ENCODE measurements at regions not wholly inside any gene's neighbourhood (a gene's known extent, or its start where the extent isn't known, plus 50 kb on each side); places are given as distances from the start of the nearest gene placed in this dataset.
A peak's percentile ranks its signal among the peaks of the same experiment; 100 is the strongest.

DNA sequence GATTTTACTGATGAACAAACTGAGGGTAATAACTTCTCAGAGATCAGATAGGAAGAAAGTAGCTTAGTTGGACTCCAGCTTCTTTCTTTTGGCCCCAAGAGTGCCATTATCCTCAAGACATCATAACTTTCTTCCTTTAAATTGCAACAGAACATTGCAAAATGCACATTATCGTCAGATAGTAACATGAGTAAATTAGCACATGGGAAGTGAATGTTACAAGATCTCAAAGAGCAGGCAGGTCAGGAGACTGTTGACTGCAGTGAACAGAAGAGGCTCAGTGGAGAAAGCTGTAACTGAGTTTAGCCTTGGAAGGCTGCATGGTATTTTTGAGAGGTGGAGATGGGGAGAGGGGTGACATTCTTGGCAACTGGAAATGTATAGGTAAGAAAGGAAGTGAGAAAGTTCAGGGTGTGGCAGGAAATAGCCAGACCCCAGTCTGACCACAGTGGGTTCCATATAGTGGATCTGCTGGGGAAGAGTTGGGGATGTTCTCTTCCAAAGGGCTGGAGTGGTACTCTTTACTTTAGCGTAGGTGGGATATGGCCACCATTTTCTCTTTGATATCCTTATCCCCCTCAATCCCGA lies 307.7 kb downstream of the RPLP1 start (continued):
- TF ChIP-seq RFX5 (IDR thresholded peaks at IDR 0.05; ENCODE audit: low read length) = no peak

DNA sequence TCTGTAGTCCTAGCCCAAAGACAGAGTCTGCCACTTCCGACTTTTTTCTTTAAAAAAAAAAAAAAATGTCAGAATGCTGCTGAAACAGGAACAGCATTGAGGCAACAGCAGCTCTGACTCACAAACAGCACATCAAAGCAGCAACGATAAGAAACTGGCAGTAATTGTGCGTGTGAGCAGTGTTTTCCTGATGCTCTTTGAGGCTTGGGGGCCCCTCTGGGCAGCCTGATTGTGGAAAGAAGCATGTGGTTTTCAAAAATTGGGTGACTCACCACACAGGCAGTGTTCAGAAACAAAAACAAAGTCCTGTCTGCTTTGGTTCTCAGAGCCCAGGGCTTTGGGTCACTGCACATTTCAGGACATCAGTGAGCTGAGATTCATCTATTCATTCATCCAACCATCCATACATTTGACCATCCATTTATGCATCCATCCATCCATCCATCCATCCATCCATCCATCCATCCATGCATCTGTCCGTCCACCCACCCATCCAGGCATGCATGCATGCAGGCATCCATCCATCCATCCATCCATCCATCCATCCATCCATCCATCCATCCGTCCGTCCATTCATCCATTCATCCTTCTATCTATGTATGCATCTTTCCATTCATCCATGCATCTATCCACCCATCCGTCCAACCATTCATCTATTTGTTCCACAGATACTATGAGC lies 308.4 kb downstream of the RPLP1 start:
- Histone ChIP-seq H3K9me3 (no peaks in the 10 kb centered on the region), H3K27ac (ENCODE audit: low read depth in 2 of 2, low read length in 1 of 2) (peak overlapping the region; percentile 0 to 70; a peak in 3 of 4 replicates), H3K9me2 (no peaks in the 10 kb centered on the region), H2AFZ (ENCODE audit: low read depth) (no peak overlapping the region), H3K27me3 (ENCODE audit: insufficient read depth) (no peaks in the 10 kb centered on the region), H3K4me3 (ENCODE audit: low read depth in 2 of 2, low read length in 1 of 2) (no peak overlapping the region), H3K79me2 (ENCODE audit: insufficient read depth) (no peaks in the 10 kb centered on the region), H4K20me1 (ENCODE audit: insufficient read depth) (no peaks in the 10 kb centered on the region), H3K36me3 (replicated peaks in 1 of 2; ENCODE audit: control insufficient read depth in 1 of 2, insufficient read depth in 2 of 2, low read length in 1 of 2) (no peaks in the 10 kb centered on the region), H3K4me1 (ENCODE audit: control insufficient read depth in 1 of 2, insufficient read depth in 2 of 2, low read depth in 1 of 2, low read length in 1 of 2) (peaks cover 5 to 8% of the 10 kb centered on the region in 2 experiments; a peak in 2 of 4 replicates), H3F3A (replicated peaks; ENCODE audit: insufficient read depth) (peaks cover 12% of the 10 kb centered on the region), H3K4me2 (peak overlapping the region; percentile 57), H3K9ac (no peak overlapping the region)
- 44% methylated on average over 7 of the region's 7 CpGs for WGBS (ENCODE audit: low lambda C conversion rate)
- CTCF ChIA-PET = interaction anchor here (1.4 kb wide), 1 partner anchor 12 kb away, joined by 6 read pairs; no protein-coding TSS in a partner anchor
- DNase-seq = peak; percentile 34
- POLR2A ChIA-PET = no interaction called here
- TF ChIP-seq JUND (IDR thresholded peaks at IDR 0.05) (peak; percentile 97), POLR2AphosphoS5 (IDR thresholded peaks at IDR 0.05; ENCODE audit: low read depth, low read length) (peak; percentile 64; the same call in 1 of the 2 replicates), ELF1 (IDR thresholded peaks at IDR 0.05) (peak; percentile 65), SIN3A (IDR thresholded peaks at IDR 0.05; ENCODE audit: borderline replicate concordance, low read depth, low read length) (peak; percentile 58; the same call in 1 of the 2 replicates), MXI1 (IDR thresholded peaks at IDR 0.05; ENCODE audit: low read depth, low read length) (no peak), TEAD4 (IDR thresholded peaks at IDR 0.05; ENCODE audit: borderline replicate concordance, insufficient read depth) (peak; percentile 85), NFIC (IDR thresholded peaks at IDR 0.05; ENCODE audit: borderline replicate concordance) (peak; percentile 87), RXRA (IDR thresholded peaks at IDR 0.05; ENCODE audit: borderline replicate concordance, low read depth) (peak; percentile 81), FOSL2 (IDR thresholded peaks at IDR 0.05; ENCODE audit: borderline replicate concordance, low read depth) (peak; percentile 89), CHD2 (IDR thresholded peaks at IDR 0.05; ENCODE audit: low read length, partially characterized antibody) (peak; percentile 11), RAD21 (IDR thresholded peaks at IDR 0.05; ENCODE audit: low read length) (no peak), EP300 (IDR thresholded peaks at IDR 0.05; ENCODE audit: borderline replicate concordance in 1 of 2, low read depth in 1 of 2, low read length in 1 of 2) (peak in 1 of 2 experiments; percentile 93; a peak in 3 of 4 replicates), RCOR1 (IDR thresholded peaks at IDR 0.05; ENCODE audit: low read length) (0 out of 2 replicates have a peak, but pooled peaks have one; percentile 19), NRF1 (IDR thresholded peaks at IDR 0.05; ENCODE audit: low read depth, low read length) (no peak), TCF12 (IDR thresholded peaks at IDR 0.05) (peak; percentile 95), RFX5 (IDR thresholded peaks at IDR 0.05; ENCODE audit: low read length) (no peak)
- TF ChIP-seq, protein P1, sequence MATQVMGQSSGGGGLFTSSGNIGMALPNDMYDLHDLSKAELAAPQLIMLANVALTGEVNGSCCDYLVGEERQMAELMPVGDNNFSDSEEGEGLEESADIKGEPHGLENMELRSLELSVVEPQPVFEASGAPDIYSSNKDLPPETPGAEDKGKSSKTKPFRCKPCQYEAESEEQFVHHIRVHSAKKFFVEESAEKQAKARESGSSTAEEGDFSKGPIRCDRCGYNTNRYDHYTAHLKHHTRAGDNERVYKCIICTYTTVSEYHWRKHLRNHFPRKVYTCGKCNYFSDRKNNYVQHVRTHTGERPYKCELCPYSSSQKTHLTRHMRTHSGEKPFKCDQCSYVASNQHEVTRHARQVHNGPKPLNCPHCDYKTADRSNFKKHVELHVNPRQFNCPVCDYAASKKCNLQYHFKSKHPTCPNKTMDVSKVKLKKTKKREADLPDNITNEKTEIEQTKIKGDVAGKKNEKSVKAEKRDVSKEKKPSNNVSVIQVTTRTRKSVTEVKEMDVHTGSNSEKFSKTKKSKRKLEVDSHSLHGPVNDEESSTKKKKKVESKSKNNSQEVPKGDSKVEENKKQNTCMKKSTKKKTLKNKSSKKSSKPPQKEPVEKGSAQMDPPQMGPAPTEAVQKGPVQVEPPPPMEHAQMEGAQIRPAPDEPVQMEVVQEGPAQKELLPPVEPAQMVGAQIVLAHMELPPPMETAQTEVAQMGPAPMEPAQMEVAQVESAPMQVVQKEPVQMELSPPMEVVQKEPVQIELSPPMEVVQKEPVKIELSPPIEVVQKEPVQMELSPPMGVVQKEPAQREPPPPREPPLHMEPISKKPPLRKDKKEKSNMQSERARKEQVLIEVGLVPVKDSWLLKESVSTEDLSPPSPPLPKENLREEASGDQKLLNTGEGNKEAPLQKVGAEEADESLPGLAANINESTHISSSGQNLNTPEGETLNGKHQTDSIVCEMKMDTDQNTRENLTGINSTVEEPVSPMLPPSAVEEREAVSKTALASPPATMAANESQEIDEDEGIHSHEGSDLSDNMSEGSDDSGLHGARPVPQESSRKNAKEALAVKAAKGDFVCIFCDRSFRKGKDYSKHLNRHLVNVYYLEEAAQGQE (IDR thresholded peaks at IDR 0.05; ENCODE audit: low read depth, low read length) = peak; percentile 59; the same call in 1 of the 2 replicates
- TF ChIP-seq, protein P2, sequence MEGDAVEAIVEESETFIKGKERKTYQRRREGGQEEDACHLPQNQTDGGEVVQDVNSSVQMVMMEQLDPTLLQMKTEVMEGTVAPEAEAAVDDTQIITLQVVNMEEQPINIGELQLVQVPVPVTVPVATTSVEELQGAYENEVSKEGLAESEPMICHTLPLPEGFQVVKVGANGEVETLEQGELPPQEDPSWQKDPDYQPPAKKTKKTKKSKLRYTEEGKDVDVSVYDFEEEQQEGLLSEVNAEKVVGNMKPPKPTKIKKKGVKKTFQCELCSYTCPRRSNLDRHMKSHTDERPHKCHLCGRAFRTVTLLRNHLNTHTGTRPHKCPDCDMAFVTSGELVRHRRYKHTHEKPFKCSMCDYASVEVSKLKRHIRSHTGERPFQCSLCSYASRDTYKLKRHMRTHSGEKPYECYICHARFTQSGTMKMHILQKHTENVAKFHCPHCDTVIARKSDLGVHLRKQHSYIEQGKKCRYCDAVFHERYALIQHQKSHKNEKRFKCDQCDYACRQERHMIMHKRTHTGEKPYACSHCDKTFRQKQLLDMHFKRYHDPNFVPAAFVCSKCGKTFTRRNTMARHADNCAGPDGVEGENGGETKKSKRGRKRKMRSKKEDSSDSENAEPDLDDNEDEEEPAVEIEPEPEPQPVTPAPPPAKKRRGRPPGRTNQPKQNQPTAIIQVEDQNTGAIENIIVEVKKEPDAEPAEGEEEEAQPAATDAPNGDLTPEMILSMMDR (IDR thresholded peaks at IDR 0.05) = no peak
- TF ChIP-seq, protein P3, sequence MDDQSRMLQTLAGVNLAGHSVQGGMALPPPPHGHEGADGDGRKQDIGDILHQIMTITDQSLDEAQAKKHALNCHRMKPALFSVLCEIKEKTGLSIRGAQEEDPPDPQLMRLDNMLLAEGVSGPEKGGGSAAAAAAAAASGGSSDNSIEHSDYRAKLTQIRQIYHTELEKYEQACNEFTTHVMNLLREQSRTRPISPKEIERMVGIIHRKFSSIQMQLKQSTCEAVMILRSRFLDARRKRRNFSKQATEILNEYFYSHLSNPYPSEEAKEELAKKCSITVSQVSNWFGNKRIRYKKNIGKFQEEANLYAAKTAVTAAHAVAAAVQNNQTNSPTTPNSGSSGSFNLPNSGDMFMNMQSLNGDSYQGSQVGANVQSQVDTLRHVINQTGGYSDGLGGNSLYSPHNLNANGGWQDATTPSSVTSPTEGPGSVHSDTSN (IDR thresholded peaks at IDR 0.05) = peak; percentile 91
- TF ChIP-seq, protein P4, sequence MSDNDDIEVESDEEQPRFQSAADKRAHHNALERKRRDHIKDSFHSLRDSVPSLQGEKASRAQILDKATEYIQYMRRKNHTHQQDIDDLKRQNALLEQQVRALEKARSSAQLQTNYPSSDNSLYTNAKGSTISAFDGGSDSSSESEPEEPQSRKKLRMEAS (IDR thresholded peaks at IDR 0.05; ENCODE audit: low read depth) = peak; percentile 77
- TF ChIP-seq, protein P5, sequence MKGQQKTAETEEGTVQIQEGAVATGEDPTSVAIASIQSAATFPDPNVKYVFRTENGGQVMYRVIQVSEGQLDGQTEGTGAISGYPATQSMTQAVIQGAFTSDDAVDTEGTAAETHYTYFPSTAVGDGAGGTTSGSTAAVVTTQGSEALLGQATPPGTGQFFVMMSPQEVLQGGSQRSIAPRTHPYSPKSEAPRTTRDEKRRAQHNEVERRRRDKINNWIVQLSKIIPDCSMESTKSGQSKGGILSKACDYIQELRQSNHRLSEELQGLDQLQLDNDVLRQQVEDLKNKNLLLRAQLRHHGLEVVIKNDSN (IDR thresholded peaks at IDR 0.05; ENCODE audit: borderline replicate concordance, low read depth) = 0 out of 2 replicates have a peak, but pooled peaks have one; percentile 16
- TF ChIP-seq, protein P6, sequence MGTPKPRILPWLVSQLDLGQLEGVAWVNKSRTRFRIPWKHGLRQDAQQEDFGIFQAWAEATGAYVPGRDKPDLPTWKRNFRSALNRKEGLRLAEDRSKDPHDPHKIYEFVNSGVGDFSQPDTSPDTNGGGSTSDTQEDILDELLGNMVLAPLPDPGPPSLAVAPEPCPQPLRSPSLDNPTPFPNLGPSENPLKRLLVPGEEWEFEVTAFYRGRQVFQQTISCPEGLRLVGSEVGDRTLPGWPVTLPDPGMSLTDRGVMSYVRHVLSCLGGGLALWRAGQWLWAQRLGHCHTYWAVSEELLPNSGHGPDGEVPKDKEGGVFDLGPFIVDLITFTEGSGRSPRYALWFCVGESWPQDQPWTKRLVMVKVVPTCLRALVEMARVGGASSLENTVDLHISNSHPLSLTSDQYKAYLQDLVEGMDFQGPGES (IDR thresholded peaks at IDR 0.05; ENCODE audit: low read depth, low read length) = no peak

All from SK-N-SH (cell line).